ENCODE measurements at regions not wholly inside any gene's neighbourhood (a gene's known extent, or its start where the extent isn't known, plus 50 kb on each side); places are given as distances from the start of the nearest gene placed in this dataset.
"Not testable (repeated sequence)": the region's sequence is repeated elsewhere in the genome, so short reads cannot be mapped to it uniquely, and the experiment has no call there.

GRCh38 chr7:106749165-106749564 lies 88.2 kb upstream of the CCDC71L start:
- no peak for DNase-seq

GRCh38 chr7:106750773-106751172 lies 89.8 kb upstream of the CCDC71L start:
- no peak for DNase-seq

- no peak for DNase-seq
Measured at GRCh38 chr7:106752367-106752766, 91.4 kb upstream of the CCDC71L start.

GRCh38 chr7:106755024-106755423 lies 94.1 kb upstream of the CCDC71L start:
- DNase-seq, result not testable (repeated sequence)

- DNase-seq, result no peak
Measured at GRCh38 chr7:106755641-106756040, 94.7 kb upstream of the CCDC71L start.

- DNase-seq, result no peak
Measured at GRCh38 chr7:106756071-106756470, 95.1 kb upstream of the CCDC71L start.

GRCh38 chr7:106756884-106757283 lies 95.9 kb upstream of the CCDC71L start:
- no peak for DNase-seq

- no peak for DNase-seq
Measured at GRCh38 chr7:106757846-106758245, 96.9 kb upstream of the CCDC71L start.

- DNase-seq, result not testable (repeated sequence)
Measured at GRCh38 chr7:106762845-106763244, 101.9 kb upstream of the CCDC71L start.

GRCh38 chr7:106763717-106764116 lies 101.4 kb upstream of the PIK3CG start:
- no peak for DNase-seq

- DNase-seq, result no peak
Measured at GRCh38 chr7:106765727-106766355, 99.2 kb upstream of the PIK3CG start.

GRCh38 chr7:106766551-106766950 lies 98.5 kb upstream of the PIK3CG start:
- no peak for DNase-seq

- no peak for DNase-seq
Measured at GRCh38 chr7:106767078-106767477, 98.0 kb upstream of the PIK3CG start.

GRCh38 chr7:106767498-106768323 lies 97.4 kb upstream of the PIK3CG start:
- no peak for DNase-seq

- no peak for DNase-seq
Measured at GRCh38 chr7:106768324-106768751, 96.7 kb upstream of the PIK3CG start.

- no peak for DNase-seq
Measured at GRCh38 chr7:106770191-106770590, 94.9 kb upstream of the PIK3CG start.

GRCh38 chr7:106772655-106773108 lies 92.4 kb upstream of the PIK3CG start:
- no peak for DNase-seq

GRCh38 chr7:106773228-106773627 lies 91.9 kb upstream of the PIK3CG start:
- DNase-seq, result no peak

GRCh38 chr7:106773721-106774120 lies 91.4 kb upstream of the PIK3CG start:
- DNase-seq, result no peak

- DNase-seq, result no peak
Measured at GRCh38 chr7:106774213-106774767, 90.8 kb upstream of the PIK3CG start.

GRCh38 chr7:106774768-106775551 lies 90.1 kb upstream of the PIK3CG start:
- no peak for DNase-seq

GRCh38 chr7:106775552-106775936 lies 89.5 kb upstream of the PIK3CG start:
- DNase-seq, result no peak

Measured in C1 segment of cervical spinal cord (tissue), 14 donors.